NOMO-1 (cell line): ENCODE measurements at regions not wholly inside any gene's neighbourhood (a gene's known extent, or its start where the extent isn't known, plus 50 kb on each side); places are given as distances from the start of the nearest gene placed in this dataset.

ENCODE experiments used
- DNase-seq, 2 experiments: peaks; one replicate each; lab custom pipeline; 2025; ENCODE audit not compliant: unreplicated experiment in 2 of 2; lab: John Stamatoyannopoulos, UW

DNA sequence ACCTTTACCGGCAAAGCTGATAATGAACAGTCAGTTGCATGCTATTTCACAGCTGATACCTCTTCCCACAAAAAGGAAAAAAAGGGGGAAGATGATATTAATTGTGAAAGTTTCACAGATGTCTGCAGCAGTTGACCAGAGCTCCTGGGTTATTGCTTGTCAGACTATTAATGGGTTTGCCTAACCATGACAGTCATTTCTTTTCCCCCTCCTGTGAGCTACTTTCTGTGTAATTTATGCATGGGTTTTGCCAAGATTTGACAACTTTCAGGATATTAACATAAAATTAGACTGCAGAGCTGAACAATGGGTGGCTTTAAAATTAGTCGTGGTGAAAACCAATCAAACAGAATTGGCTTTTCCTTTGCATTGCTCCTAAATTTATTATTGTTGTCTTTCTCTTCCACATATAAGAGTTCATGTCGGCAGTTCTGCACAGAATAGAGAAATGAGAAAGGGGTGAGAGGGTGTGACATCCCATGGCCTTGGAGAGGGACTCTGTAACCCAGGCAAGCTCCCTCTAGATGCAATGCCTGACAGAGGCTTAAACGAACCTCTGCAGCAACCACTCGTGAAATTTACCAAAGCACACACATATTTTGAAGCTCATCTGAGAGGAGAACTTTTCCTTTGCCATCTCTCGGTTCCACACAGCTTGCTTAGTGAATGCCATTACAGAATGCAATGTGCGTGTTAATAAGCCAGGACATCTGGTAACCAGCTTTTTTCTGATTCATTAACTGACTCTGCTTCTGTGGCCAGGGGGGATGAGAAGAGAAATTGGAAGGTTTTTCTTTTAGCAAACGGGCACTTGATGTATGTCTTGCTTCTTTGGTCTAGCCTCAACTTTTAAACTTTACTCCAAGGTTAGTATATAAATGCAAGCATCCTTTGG lies 82.2 kb upstream of the ITGA4 start:
- DNase-seq = peak; percentile 44 to 67

DNA sequence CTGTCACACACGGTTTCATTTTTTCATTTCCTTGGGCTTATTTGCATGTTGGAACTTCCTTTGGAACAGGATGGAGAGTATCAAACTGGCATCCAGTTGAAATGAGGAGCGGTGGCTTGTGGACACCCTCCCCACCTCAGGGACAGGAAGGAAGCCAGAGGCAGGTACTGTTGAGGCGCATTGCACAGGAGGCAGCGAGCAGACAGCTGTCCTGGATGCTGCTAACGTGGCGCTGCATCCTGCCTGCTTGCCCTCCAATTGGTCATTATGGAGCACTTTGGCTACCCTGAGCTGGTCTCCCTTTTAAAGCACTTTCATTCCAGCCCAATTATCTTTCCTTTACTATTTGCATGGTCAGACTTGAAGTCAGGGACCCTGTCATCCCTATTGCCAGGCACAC lies 80.7 kb upstream of the ITGA4 start:
- DNase-seq = no peak

DNA sequence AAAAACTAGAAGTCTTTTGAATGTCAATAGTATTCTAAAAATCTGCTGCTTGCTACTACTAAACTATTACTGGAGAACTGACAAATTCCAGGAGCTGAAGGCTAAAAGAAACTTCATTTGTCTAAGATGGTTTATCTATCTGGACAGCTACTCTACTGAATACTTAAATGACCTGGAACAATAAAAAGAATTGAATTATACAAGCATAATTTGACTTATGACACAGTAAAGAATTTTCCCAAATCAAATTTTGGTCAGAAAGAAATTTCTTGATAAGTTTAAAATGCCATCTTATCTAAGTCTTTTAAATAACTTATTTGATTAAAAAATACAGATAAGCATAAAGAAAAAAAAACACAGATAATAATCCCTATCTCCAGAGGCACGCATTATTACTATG lies 80.2 kb upstream of the ITGA4 start:
- DNase-seq = no peak

DNA sequence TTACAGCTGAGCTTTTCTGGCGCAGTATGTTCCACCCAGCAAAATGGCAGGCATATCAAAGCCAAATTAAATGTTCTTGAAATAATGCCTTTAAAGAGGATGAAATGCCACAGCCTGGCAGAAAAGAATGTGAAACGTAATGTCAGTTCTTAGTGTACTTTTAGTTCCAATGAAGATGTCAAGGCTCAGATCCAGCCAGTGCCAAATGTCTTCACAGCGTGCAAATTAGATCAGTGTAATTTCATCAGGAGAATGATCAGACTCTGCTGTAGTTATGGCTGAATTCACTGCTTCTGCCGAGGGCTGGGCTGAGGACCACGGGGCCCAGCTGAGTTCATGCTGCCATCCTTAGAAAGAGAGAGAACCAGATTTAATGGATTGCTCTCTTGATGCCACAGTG lies 78.7 kb upstream of the ITGA4 start:
- DNase-seq = no peak

DNA sequence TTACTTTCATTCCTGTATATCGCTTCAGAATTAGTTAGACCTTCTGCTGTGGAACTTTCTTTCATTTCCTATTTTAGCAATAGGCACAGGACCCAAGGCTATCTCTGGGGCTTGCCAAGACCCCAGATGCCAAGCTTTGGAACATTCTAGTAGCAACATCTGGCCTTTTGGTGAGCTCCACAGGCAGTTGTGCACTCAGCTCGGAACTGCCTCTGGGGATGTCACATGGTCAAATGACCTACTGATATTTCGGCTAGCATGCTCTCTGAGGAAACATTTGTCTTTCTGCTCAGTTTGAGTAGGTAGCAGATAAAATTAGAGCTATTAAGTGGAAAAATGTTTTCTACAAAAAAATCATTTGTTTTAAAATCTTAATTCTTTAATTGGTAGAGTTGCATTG lies 76.6 kb upstream of the ITGA4 start:
- no peak for DNase-seq

DNA sequence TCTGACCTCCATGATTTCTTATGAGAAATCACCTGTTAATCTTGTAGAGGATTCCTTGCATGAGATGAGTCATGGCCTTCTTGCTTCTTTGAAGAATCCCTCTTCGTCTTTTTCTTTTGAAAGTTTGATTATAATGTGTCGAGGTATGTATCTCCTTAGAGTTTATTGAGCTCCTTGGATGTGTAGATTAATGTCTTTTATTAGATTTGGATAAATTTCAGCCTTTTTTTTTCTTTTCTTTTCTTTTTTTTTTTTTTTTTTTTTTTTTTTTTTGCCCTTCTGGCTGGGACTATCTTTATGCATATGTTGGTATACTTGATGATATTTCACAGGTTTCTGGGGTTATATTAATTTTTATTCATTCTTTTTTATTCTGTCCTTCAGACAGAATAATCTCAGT lies 72.3 kb upstream of the ITGA4 start:
- no peak for DNase-seq

DNA sequence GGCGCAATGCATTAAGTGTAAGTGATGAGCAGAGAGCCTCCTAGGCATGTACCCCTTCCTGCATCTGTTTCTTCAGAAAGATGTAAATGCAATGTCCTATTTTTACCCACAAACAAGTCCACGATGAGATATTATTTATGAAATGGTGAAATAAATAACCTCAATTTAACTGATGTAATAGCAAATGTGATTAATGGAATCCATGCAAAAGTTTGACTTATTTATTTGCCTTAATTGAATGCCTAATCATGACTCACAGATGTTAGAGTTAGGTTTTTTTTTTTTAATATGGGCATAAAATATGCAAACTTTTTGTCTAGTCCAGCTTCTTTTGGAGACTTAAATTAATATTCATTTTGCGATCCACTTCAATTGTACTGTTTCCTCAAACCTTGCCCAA lies 67.7 kb upstream of the ITGA4 start:
- no peak for DNase-seq

DNA sequence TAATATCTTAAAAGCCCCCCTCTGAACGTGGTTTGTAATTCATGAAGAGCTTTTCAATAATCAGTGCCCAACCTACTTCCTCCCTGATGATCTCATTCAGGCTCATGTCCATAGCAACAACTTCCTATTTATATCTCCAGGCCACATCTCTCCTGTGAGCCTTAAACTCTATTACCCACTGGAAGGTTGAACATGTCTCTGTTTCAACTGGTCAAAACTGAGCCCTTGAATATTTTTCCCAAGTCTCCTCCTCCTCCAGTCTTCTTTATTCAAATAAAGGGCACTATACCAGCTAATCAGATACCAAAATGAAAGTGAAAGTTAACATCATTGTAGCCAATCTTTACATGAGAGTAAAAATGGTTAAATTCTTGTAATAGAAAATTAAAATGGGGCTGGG lies 63.7 kb upstream of the ITGA4 start:
- peak; percentile 68 to 93 for DNase-seq

DNA sequence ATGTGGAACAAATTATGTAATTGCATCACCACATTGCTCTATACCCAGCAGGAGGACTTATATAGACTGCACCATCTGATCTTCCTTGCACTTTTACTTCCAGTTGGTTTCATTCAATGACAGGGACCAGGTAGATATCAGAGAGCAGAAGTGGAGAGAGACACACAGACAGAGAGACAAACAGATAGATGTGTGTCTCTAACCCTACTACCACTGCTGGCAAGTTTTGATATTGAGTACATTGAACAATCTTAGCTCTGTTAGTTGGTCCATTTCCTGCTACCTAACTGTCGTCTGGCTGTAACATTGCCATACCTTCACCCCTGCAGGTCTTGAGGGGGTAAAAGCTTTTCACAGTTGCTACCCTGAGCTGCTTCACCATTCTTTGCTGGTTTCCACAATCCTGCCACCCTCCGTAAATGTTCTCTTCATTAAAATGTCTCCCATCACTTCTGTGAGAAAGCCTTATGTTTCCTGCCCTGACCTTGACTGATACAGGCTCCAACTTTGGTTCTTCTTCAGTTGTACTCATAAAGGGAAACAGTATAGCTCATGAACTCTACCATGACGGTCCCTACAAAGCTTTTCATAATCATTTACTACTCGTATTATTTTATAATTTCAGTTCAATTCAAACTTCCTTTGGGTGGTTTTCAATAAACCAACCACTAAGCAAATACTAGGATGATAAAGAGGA lies 62.3 kb upstream of the ITGA4 start:
- DNase-seq = peak; percentile 7 to 64

DNA sequence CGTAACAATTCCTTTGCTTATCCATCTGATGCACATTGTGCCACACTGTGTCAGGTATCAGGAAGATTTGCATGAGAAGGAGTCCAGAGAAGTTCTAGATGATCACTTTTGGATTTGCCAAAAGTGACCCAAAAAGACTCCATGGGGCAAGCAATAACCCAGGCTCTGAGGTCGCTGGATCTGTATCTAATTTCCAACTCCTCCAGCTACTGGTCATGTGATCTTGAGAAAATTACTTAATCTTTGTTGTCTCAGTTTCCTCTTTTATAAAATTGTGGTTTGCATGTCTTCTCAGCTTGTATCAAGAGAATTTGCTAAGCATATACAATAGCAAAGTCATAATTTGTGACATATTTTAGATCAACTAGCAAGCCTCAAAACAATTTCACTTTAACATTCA lies 61.3 kb upstream of the ITGA4 start:
- DNase-seq = peak; percentile 56 to 81

DNA sequence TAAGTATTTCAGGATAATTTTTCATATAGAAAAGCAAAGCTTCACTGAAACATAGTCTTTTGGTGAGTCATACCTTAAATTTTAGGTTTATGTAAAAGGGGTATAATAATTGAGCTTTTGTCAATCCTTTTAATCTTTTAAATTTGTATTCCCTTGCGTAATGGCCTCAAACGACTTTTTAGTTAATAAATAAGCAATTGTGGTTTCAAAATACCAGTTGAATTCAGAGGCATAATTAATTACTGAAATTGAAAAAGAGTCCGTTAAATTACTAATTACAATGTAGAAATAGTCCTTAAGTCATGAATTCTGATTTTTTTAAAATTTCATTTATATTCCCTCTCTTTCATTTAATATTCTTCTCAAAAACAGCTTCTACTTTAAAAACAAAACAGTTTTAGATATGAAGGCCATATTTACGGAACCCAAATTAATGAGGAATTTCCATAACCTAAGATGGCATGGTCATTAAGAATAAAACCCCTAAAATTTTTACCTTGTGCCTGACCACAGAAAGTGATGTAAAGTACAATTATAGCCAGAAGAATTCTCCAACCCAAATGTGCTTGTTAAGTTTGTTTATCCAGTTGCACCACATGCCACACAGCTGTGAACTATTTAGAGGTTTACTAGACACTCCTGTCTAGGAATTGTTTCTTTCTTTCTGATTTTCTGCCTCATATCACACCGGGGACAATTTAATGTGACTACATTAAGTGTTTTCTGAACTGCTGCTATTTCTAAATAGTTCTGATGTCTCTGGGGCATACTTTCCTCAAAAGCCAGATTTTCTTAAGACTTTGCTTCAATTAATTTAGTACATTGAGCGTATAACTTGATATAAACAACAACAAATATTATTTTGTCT lies 60.7 kb upstream of the ITGA4 start:
- DNase-seq = peak in 1 of 2 experiments; percentile 5

DNA sequence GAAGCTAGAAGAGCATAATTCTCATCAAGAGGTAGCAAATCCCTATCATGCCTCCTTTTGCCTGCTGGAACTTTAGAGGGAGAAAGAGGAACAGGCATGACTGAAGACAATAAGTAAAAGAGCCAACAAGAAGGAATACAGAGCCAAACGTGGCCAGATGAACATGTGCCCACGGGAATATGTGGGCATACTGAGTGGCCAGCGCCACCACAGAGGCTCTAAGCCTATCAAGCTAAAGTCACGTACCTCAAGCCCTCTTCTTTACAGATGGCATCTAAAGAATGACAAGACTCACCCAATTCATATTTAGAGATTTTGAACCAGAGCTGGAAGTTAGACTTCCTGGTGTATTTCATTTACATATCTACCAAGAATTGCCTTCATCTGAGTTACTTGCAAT lies 59.9 kb upstream of the ITGA4 start:
- DNase-seq = no peak

DNA sequence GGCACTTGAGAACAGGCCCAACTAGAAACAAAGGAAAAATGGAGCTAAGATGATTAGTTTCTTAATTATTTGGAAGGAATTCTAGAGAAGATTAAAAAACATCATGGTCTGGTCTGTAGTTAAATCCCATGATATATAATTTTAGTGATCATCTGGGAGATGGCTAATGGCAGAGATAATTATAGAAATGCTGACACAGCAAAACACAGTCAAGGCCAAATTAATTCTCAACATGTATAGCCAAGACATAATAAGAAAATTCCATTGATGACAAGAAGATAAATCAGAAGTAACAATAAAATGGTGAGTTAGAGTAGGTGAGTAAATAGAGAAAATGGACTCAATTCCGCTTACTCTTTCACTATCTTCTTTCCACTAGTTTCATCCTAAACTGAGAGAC lies 59.2 kb upstream of the ITGA4 start:
- DNase-seq = no peak

DNA sequence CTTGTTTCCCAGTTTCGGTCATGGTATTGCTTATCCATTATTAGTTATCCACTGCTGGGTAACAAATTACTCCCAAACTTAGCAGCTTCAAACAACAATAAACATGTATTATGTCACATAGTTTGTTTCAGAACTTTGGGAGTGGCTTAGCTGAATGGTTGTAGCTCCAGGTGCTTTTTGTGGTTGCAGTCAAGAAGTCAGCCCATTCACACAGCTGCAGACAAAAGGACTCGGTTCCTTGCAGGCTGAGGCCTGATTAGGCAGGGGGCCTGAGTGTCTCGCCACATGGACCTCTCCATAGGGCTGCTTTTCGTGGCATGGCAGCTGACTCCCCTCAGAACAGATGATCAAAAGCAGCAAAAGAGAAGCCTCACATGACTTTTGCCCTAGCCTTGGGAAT lies 58.2 kb upstream of the ITGA4 start:
- DNase-seq = no peak

DNA sequence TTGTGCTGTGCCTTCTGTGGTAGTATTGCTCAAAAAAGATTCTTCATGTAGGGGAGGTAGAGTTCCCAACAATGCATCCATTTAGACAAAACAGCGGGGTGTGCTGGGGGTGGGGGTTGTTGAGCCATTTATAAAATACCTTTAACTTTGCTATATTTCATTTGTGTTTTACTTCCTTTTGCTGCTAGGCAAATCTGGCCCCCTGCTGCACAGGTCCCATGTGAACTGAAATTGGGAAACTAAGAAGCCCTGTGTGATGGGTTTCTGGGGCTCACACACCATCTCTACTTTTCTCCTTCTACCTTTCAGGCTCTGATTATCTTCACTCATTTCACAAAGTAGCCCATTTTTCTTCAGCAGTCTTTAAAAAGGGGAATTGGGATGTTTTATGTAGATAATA lies 52.7 kb upstream of the ITGA4 start:
- no peak for DNase-seq

DNA sequence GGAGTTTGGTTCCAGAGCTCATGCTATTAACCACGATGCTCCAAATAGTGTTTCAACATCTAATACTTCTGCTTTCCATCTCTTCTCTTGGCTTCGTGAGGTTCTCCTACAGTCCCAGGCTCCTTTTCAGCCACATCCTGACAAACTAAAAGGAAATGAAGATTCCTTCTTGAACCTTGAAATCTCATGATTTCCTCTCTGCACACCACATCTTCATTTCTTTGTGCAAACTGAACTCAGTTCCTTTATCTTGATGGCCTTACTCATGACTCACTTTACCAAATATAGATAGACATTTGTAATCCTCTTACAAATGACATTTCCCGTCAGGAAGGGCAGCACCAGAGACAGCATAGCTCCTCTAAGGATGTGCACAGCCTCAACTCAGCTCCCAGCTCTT lies 50.0 kb upstream of the ITGA4 start:
- DNase-seq = peak; percentile 75 to 93
